GM12865 (cell line): ENCODE measurements at regions not wholly inside any gene's neighbourhood (a gene's known extent, or its start where the extent isn't known, plus 50 kb on each side); places are given as distances from the start of the nearest gene placed in this dataset.

Experiments
- DNase-seq: peaks from one replicate; pipeline ENCODE4 v3.0.0; 2010; ENCODE audit warnings: low read depth
- H3K4me3 ChIP-seq: 2 replicates; pipeline ENCODE4 v1.5.1; 2011; ENCODE audit warnings: mild to moderate bottlenecking, low read depth, low read length, control low read depth
- CTCF ChIP-seq: IDR thresholded peaks from 2 replicates; pipeline ENCODE4 v1.5.1; 2011; ENCODE audit warnings: low read length, control low read depth, low read depth, inconsistent platforms; ENCODE audit not compliant: insufficient read depth; ENCODE audit errors: missing control alignments

DNA sequence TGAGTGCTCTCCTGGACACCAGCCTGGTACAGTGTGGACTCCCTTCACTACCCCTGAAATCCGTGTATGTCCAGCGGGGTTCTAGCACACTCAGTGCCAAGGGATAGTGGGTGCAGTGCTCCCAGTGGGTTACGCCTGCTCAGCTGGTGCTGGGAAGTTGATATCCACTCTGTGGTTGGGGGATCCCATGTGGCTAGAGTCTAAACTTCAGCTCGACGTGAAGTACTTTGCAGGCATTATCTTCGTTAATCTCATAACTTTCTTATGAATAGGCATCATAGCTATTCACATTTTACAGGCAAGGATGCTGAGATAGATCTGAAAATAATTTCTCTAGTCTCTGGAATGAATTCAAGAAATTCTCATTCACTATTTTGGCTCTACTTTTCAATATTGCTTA is 433.2 kb upstream of the HTR2A start:
- DNase-seq = no peak
- no peak overlapping the region for H3K4me3 ChIP-seq
- TF ChIP-seq CTCF = no peak

- no peak for TF ChIP-seq CTCF
- H3K4me3 ChIP-seq = no peak overlapping the region
- no peak for DNase-seq
Observed at GRCh38 chr13:47327861-47328260, 431.0 kb upstream of the HTR2A start.

DNA sequence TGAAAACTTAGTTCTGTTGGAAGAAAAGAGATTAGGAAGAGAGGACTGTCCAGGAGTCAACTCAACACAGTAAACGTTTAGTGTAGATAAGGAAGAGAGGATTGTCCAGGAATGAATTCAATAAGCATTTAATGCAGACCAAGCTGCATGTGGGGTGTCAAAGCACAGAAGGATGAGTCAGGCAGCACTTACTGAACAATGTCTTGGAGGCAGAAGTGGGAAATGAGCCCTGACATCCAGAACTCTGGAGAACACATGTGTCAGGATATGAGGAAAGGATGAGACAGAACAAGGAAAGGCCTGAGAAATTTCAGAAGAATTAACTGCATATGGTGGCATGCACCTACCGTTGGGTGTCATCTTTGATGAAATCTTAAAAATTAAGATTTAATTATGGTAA is 429.2 kb upstream of the HTR2A start:
- no peak for TF ChIP-seq CTCF
- DNase-seq = no peak
- H3K4me3 ChIP-seq = no peak overlapping the region

DNA sequence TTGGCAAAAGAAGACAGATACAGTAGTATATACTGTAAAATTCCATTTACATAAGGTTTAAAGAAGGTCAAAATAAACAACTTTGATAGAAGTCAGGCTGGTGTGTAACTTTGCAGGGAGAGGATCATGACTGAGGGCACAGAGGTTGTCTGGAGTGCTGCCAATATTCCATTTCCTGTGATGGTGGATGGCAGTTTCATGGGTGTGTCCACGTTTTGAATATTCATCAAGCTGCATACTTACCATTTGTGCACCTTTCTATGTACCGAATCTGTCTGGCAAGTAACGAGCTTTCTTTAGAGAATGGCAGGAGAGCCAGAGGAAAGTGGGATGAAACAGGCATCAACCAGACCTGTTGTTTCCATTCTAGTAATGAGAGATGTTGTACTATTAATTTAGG is 420.5 kb upstream of the HTR2A start:
- TF ChIP-seq CTCF = no peak
- no peak overlapping the region for H3K4me3 ChIP-seq
- no peak for DNase-seq

- no peak for TF ChIP-seq CTCF
- H3K4me3 ChIP-seq = no peak overlapping the region
- peak; percentile 50 for DNase-seq
Observed at GRCh38 chr13:47310401-47310800, 413.5 kb upstream of the HTR2A start.

GRCh38 chr13:47306991-47307390 is 410.1 kb upstream of the HTR2A start:
- no peak for TF ChIP-seq CTCF
- DNase-seq = no peak
- no peak overlapping the region for H3K4me3 ChIP-seq

DNA sequence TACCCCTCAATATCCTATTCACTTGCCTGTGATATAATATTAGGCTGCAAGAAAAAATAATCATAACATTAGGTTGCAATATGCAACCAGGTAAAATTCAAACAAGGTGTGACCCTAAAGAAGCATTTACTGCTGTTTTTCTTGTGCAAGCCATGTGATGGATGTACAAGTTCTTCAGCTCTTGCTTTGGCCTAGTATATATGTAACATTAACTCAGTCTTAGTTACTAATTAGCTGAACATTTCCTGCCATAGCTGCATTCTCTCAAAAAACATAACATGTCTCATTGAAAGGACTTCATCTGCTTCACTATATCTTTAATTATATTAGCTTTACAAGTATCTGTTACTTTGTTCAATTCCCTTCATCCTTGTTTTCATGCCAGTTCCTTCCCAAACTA is 406.8 kb upstream of the HTR2A start:
- no peak for DNase-seq
- TF ChIP-seq CTCF = no peak
- H3K4me3 ChIP-seq = no peak overlapping the region
